Peyer's patch (tissue), 4 donors: ENCODE measurements at regions not wholly inside any gene's neighbourhood (a gene's known extent, or its start where the extent isn't known, plus 50 kb on each side); places are given as distances from the start of the nearest gene placed in this dataset.

Source experiments
- DNase-seq, 3 donors: peaks; one replicate each; pipeline ENCODE4 v3.0.0-alpha.2; 2017 to 2019
- H3K27ac ChIP-seq, 4 donors: fragments of 200-600 bp; sonication (generic); one replicate each; pipeline ENCODE4 v1.5.1; 2016 to 2019
- H3K27me3 ChIP-seq, 2 donors: fragments of 200-600 bp; sonication (generic); one replicate each; pipeline ENCODE4 v1.5.1; 2019
- H3K36me3 ChIP-seq, 3 donors: fragments of 200-600 bp; sonication (generic); one replicate each; pipeline ENCODE4 v1.5.1; 2016 to 2019
- H3K4me1 ChIP-seq, 4 donors: fragments of 200-600 bp; sonication (generic); one replicate each; pipeline ENCODE4 v1.5.1; 2016 to 2019
- H3K4me3 ChIP-seq, 4 donors: fragments of 200-600 bp; sonication (generic); 1 replicate in 3 of 4; 2 replicates in 1 of 4; pipeline ENCODE4 v1.5.1; 2016 to 2019; ENCODE audit warnings: mild to moderate bottlenecking in 1 of 4
- H3K9me3 ChIP-seq, 4 donors: fragments of 200-600 bp; sonication (generic); one replicate each; pipeline ENCODE4 v1.5.1; 2016 to 2019; ENCODE audit warnings: mild to moderate bottlenecking in 1 of 4
- POLR2A ChIP-seq, 2 donors: fragments of 450-650 bp; IDR thresholded peaks; one replicate each; pipeline ENCODE4 v1.5.1; 2017; ENCODE audit warnings: antibody characterized with exemption in 2 of 2, mild to moderate bottlenecking in 2 of 2, moderate library complexity in 2 of 2
- TF ChIP-seq, protein P1 (sequence below), 6 experiments: fragments of 450-650 bp in 4 of 6; fragments of 200-600 bp in 2 of 6; sonication (generic) in 1 of 6; IDR thresholded peaks; one replicate each; pipeline ENCODE4 v1.5.1; 2017 to 2019; ENCODE audit warnings: antibody characterized with exemption in 6 of 6, mild to moderate bottlenecking in 3 of 6, moderate library complexity in 1 of 6

DNA sequence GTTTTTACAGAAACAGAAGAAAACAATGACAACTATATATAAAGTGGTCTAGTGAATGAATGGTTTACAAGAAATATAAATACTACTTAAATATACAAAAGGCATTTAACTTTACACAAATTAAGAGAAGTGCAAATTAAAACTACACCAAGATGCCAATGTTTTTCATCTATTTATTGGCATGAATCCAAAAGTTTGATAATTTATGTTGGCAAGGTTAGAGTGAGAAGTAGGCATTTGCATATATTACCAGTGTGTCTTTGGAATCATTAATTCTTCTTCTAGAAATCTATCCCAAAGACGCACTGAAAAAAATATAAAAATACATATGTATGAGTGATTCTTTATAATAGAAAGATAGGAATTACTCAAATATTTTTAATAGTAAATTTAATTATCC is 457.4 kb downstream of the MDFIC start:
- Histone ChIP-seq H3K9me3 (no peaks in the 10 kb centered on the region), H3K36me3 (no peaks in the 10 kb centered on the region), H3K27ac (no peak overlapping the region), H3K4me3 (no peak overlapping the region), H3K4me1 (no peaks in the 10 kb centered on the region), H3K27me3 (no peaks in the 10 kb centered on the region)
- TF ChIP-seq, protein P1, sequence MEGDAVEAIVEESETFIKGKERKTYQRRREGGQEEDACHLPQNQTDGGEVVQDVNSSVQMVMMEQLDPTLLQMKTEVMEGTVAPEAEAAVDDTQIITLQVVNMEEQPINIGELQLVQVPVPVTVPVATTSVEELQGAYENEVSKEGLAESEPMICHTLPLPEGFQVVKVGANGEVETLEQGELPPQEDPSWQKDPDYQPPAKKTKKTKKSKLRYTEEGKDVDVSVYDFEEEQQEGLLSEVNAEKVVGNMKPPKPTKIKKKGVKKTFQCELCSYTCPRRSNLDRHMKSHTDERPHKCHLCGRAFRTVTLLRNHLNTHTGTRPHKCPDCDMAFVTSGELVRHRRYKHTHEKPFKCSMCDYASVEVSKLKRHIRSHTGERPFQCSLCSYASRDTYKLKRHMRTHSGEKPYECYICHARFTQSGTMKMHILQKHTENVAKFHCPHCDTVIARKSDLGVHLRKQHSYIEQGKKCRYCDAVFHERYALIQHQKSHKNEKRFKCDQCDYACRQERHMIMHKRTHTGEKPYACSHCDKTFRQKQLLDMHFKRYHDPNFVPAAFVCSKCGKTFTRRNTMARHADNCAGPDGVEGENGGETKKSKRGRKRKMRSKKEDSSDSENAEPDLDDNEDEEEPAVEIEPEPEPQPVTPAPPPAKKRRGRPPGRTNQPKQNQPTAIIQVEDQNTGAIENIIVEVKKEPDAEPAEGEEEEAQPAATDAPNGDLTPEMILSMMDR (IDR thresholded peaks at IDR 0.05) = no peak
- no peak for TF ChIP-seq POLR2A (IDR thresholded peaks at IDR 0.05)
- DNase-seq = no peak

DNA sequence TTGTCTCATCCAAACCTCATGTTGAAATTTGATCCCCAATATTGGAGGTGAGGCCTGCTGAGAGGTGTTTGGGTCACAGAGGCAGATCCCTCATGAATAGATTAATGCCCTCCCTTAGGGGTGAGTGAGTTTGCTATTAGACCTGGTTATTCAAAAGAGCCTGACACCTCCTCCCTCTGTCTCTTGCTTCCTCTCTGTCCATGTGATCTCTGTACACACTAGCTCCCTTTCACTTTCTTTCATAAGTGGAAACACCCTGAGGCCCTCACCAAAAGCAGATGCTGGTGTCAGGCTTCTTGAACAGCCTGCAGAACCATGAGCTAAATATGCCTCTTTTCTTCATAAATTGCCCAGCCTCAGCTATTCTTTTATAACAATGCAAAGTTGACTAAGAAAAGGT is 447.1 kb downstream of the MDFIC start:
- no peak overlapping the region for H3K4me3 ChIP-seq
- H3K9me3 ChIP-seq = no peaks in the 10 kb centered on the region
- H3K27ac ChIP-seq = no peak overlapping the region
- H3K4me1 ChIP-seq = no peaks in the 10 kb centered on the region
- no peaks in the 10 kb centered on the region for H3K27me3 ChIP-seq
- TF ChIP-seq, protein P1 (IDR thresholded peaks at IDR 0.05) = no peak
- TF ChIP-seq POLR2A (IDR thresholded peaks at IDR 0.05) = no peak
- no peak for DNase-seq
- H3K36me3 ChIP-seq = no peaks in the 10 kb centered on the region

DNA sequence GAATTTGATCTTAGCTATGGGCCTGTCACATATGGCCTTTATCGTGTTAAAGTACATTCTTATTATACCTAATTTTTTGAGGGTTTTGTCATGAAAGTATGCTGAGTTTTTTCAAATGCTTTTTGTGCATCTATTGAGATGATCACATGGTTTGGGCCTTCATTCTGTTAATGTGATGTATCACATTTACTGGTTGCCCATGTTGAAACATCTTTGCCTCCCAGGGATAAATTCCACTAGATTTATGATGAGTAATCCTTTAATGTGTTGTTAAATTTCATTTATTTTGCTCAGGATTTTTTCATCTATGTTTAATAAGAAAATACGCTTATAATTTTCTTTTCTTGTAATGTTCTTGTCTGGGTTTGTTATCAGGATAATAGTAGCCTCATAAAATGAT is 442.0 kb downstream of the MDFIC start:
- no peaks in the 10 kb centered on the region for H3K36me3 ChIP-seq
- no peak overlapping the region for H3K4me3 ChIP-seq
- H3K9me3 ChIP-seq = no peaks in the 10 kb centered on the region
- no peaks in the 10 kb centered on the region for H3K4me1 ChIP-seq
- H3K27me3 ChIP-seq = no peaks in the 10 kb centered on the region
- TF ChIP-seq, protein P1 (IDR thresholded peaks at IDR 0.05) = no peak
- TF ChIP-seq POLR2A (IDR thresholded peaks at IDR 0.05) = no peak
- H3K27ac ChIP-seq = no peak overlapping the region
- DNase-seq = no peak

DNA sequence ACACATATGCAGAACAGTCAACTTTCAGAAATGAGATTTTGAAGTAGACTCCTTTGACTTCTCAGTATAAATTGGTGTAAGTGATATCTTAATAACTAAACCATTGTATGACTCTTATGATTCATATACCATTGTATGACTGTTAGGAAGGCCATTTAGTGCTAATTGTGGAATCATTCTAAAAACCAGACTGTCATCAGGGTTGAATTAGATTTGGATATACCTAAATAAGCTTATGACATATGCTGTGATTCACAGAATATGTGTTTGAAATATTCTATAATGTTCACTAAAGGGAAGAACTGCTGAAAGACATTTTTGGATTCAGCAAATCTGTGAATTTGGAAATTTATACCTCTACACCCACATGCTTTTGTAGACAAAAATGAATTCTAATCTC is 438.1 kb downstream of the MDFIC start:
- Histone ChIP-seq H3K4me3 (no peak overlapping the region), H3K9me3 (no peaks in the 10 kb centered on the region), H3K36me3 (no peaks in the 10 kb centered on the region), H3K27ac (no peak overlapping the region), H3K4me1 (no peaks in the 10 kb centered on the region), H3K27me3 (no peaks in the 10 kb centered on the region)
- DNase-seq = no peak
- TF ChIP-seq POLR2A (IDR thresholded peaks at IDR 0.05) = no peak
- TF ChIP-seq, protein P1 (IDR thresholded peaks at IDR 0.05) = no peak

DNA sequence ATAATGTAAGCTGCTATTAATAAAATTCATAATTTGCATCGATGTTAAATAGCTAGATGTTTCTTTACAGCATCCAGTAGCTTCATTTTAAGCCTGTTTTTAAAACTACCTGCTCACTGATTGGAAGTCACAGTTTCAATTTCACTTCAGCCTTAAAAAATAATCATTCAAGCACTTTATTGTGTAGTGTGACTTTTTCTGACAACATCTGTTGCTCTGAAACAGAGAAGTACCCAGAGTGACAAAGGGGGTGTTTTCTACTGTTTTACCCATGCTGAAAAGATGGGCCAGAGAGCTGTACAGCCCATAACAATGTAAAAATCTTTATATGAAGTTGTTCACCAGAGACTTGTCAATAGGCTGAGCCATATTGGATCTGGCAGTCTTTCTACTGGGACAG is 437.2 kb downstream of the MDFIC start:
- DNase-seq = no peak
- H3K9me3 ChIP-seq = no peaks in the 10 kb centered on the region
- TF ChIP-seq, protein P1 (IDR thresholded peaks at IDR 0.05) = no peak
- TF ChIP-seq POLR2A (IDR thresholded peaks at IDR 0.05) = no peak
- H3K27ac ChIP-seq = no peak overlapping the region
- no peaks in the 10 kb centered on the region for H3K4me1 ChIP-seq
- H3K36me3 ChIP-seq = no peaks in the 10 kb centered on the region
- no peak overlapping the region for H3K4me3 ChIP-seq
- H3K27me3 ChIP-seq = no peaks in the 10 kb centered on the region

DNA sequence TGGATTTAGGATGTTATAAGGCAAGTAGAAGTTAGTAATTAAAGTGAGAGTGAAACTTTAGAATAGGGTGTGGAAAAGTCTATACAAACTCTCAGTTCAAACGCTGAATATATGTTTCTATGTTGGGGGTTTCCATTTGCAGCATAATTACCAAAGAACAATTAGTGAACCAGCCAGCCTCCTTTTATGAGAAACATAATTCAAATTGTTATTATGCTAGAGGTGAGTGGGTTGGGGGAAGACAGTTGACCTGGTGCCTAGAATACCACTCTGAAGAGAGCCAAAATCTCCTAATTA is 435.8 kb downstream of the MDFIC start:
- no peak for DNase-seq
- Histone ChIP-seq H3K36me3 (no peaks in the 10 kb centered on the region), H3K4me3 (no peak overlapping the region), H3K9me3 (no peaks in the 10 kb centered on the region), H3K4me1 (no peaks in the 10 kb centered on the region), H3K27ac (no peak overlapping the region), H3K27me3 (no peaks in the 10 kb centered on the region)
- TF ChIP-seq, protein P1 (IDR thresholded peaks at IDR 0.05) = no peak
- TF ChIP-seq POLR2A (IDR thresholded peaks at IDR 0.05) = no peak
